SH-SY5Y (cell line): ENCODE measurements at regions not wholly inside any gene's neighbourhood (a gene's known extent, or its start where the extent isn't known, plus 50 kb on each side); places are given as distances from the start of the nearest gene placed in this dataset.

Experiments used
- GATA2 ChIP-seq: IDR thresholded peaks from 2 replicates; pipeline ENCODE4 v1.6.1; 2011; ENCODE audit warnings: mild to moderate bottlenecking, low read depth, low read length
- GATA3 ChIP-seq: IDR thresholded peaks from 2 replicates; pipeline ENCODE4 v1.6.1; 2011; ENCODE audit warnings: low read depth, mild to moderate bottlenecking, low read length, moderate library complexity

DNA sequence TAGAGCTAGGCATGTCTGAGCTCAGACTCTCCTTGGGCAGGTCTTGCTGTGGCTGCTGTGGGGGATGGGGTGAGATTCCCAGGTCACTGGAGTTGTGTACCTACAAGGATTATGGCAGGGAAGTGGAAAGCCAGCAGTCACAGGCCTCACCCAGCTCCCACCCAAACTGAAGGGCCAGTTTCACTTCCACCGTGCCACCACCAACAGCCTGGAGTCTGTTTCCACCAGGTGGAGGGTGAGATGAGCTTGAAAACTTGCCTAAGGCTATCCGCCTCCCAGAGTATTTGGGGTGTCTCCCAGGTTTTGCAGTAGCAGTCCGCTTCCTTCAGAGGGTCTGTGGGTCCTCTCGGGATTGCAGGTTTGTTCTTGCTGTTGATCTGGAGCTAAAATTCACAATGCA lies 327.7 kb downstream of the PTPRC start:
- TF ChIP-seq GATA3 (no peak), GATA2 (no peak)
